ENCODE measurements at regions not wholly inside any gene's neighbourhood (a gene's known extent, or its start where the extent isn't known, plus 50 kb on each side); places are given as distances from the start of the nearest gene placed in this dataset.

DNA sequence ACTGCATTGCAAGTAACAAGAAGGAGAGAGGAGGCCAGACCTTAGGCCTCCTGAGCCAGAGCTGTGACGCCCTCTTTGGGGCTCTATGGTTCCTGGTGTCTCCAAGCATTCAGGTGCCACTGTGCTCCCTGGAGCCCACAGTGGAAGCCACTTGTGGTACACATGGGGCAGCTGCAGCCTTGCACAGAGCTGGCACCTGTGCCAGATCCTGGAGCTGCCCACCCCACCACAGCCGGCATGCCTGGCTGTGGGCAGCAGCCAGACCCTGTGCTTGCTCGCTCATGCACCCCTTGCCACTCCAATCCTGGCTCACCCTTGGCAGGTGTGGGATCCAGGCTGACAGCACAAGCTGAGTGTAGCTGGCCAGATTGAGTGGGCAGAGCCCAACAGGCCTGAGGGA lies 173.8 kb upstream of the SMIM30 start:
- no peak for DNase-seq (ENCODE audit: low read depth)
- TF ChIP-seq, protein P1, sequence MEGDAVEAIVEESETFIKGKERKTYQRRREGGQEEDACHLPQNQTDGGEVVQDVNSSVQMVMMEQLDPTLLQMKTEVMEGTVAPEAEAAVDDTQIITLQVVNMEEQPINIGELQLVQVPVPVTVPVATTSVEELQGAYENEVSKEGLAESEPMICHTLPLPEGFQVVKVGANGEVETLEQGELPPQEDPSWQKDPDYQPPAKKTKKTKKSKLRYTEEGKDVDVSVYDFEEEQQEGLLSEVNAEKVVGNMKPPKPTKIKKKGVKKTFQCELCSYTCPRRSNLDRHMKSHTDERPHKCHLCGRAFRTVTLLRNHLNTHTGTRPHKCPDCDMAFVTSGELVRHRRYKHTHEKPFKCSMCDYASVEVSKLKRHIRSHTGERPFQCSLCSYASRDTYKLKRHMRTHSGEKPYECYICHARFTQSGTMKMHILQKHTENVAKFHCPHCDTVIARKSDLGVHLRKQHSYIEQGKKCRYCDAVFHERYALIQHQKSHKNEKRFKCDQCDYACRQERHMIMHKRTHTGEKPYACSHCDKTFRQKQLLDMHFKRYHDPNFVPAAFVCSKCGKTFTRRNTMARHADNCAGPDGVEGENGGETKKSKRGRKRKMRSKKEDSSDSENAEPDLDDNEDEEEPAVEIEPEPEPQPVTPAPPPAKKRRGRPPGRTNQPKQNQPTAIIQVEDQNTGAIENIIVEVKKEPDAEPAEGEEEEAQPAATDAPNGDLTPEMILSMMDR (IDR thresholded peaks at IDR 0.05; ENCODE audit: insufficient read depth, low read depth, low read length, missing control alignments) = no peak
- H3K4me3 ChIP-seq (ENCODE audit: low read depth, low read length) = no peak overlapping the region

DNA sequence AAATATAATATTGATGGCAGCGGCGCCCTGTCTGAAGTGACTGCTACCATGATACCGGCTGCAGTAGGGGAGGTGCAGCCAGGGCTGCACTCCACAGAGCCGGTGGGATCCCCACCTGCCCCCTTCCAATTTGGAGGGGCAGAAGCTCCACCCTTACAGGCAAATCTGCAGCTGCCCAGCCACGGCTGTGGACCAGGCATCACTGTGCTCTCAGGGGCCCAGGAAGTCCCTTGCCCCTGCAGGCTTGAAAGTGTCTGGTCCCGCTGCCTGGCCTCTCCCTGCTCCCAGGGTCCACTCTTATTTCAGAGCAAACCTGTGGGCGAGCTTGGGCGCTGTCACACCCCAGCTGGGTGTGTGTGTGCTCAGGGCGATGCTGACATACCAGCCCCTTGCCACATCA lies 172.7 kb upstream of the SMIM30 start:
- TF ChIP-seq, protein P1 (IDR thresholded peaks at IDR 0.05; ENCODE audit: insufficient read depth, low read depth, low read length, missing control alignments) = no peak
- H3K4me3 ChIP-seq (ENCODE audit: low read depth, low read length) = no peak overlapping the region
- no peak for DNase-seq (ENCODE audit: low read depth)

DNA sequence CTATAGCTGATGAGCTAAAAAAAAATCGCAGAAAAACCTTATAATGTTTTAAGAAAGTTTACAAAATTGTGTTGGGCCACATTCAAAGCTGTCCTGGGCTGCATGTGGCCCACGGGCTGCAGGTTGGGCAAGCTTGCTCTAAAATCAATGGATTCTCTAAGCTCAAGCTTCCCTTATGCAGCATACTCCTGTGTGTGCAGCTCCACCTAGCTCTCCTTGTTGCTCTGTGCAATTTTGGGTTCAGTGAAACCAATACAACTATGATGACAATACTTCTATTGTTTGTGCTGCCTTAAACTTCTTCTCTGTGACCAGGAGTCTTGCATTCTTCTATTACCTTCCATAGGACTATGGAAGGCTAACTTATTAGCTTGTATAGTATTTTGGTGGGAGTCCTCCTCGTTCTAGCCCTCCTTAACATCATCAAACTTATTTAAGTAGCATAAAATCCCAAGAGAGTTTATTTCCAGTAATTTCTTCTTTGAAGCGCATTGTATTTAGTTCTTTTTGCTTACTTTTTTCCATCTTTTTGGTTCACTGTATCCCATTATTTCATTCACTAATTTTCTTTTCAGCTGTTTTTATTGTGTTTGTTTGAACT lies 170.9 kb upstream of the SMIM30 start:
- peak; percentile 30 for DNase-seq (ENCODE audit: low read depth)
- TF ChIP-seq, protein P1 (IDR thresholded peaks at IDR 0.05; ENCODE audit: insufficient read depth, low read depth, low read length, missing control alignments) = peak; percentile 37
- no peak overlapping the region for H3K4me3 ChIP-seq (ENCODE audit: low read depth, low read length)

DNA sequence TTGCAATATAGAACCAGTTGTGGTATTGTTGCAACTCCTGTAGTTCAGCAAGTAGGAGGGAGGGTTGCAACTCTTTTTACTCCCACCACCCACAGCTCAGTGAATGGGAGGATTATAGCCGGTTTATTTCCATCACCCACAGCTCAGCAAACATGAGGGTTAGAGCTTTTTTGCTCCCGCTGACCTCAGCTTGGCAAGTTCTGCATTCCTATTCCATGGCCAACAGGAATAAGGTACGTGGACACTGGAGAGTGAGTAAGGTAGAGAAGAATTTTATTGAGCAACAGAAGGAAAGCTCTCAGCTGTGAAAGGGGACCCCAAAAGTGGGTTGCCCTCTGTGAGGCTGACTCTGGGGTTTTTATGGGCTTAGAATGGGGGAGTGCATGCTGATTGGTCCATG lies 167.1 kb upstream of the SMIM30 start:
- H3K4me3 ChIP-seq (ENCODE audit: low read depth, low read length) = no peak overlapping the region
- TF ChIP-seq, protein P1 (IDR thresholded peaks at IDR 0.05; ENCODE audit: insufficient read depth, low read depth, low read length, missing control alignments) = no peak
- no peak for DNase-seq (ENCODE audit: low read depth)

DNA sequence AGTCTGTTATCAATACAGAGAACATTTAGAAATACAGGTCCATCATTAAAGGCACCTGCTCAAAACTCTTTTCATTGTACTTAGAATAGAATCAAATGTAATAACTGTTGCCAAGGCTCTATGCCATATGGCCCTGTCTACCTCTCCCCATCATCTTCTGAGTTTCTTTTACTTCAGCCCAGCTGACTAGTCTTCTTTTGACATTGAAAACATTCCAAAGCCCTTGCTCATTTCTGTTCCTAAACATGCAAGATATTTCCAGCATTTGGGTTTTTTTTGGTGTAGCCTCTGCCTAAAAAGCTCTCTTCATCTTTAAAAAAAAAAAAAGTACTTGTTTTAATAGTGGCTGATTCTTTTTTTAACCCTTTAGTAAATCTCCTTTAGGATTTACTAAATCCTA lies 165.5 kb upstream of the SMIM30 start:
- TF ChIP-seq, protein P1 (IDR thresholded peaks at IDR 0.05; ENCODE audit: insufficient read depth, low read depth, low read length, missing control alignments) = no peak
- H3K4me3 ChIP-seq (ENCODE audit: low read depth, low read length) = no peak overlapping the region
- no peak for DNase-seq (ENCODE audit: low read depth)

DNA sequence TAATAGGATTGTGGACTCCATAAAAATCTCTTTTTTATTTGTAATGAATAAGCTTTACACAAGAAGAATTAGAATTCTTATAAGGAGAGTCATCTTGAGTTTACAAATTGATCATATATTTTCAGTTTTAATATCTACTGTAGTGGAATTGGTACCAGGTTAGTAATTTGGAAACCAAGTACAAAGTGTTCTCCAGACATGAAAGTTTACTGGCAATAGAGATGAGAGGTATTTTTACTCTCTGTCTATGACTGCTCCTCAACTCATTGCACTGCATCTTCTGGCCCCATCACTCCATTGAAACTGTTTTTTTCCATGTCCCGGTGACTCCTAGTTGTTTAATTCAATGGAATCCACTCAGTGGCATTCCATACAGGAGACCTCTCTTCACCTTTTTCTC lies 164.5 kb upstream of the SMIM30 start:
- no peak overlapping the region for H3K4me3 ChIP-seq (ENCODE audit: low read depth, low read length)
- DNase-seq (ENCODE audit: low read depth) = no peak
- TF ChIP-seq, protein P1 (IDR thresholded peaks at IDR 0.05; ENCODE audit: insufficient read depth, low read depth, low read length, missing control alignments) = no peak

DNA sequence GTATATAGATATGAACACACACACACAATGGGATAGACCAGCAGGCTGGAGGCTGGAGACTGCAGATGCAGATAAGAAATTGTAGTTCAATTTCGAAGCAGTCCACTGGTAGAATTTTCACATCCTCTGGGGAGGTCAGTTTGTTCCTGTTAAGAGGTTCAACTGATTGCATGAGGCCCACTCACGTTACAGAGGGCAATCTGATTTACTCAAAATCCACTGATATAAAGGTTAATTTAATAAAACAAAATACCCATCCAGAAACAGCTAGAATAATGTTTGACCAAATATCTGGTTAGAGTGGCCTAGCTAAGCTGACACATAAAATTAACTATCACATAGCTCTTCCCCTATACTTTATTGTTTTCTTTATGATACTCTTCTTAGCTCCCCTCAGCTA lies 162.9 kb upstream of the SMIM30 start:
- no peak for DNase-seq (ENCODE audit: low read depth)
- TF ChIP-seq, protein P1 (IDR thresholded peaks at IDR 0.05; ENCODE audit: insufficient read depth, low read depth, low read length, missing control alignments) = no peak
- H3K4me3 ChIP-seq (ENCODE audit: low read depth, low read length) = no peak overlapping the region
